Fibroblast of peridontal ligament (primary cell): ENCODE measurements at regions not wholly inside any gene's neighbourhood (a gene's known extent, or its start where the extent isn't known, plus 50 kb on each side); places are given as distances from the start of the nearest gene placed in this dataset.

Source experiments
- DNase-seq: peaks from one replicate; pipeline ENCODE4 v3.0.0-alpha.2; 2010; ENCODE audit errors: extremely low read depth

GRCh38 chr3:18046131-18046915 is 303.9 kb upstream of the TBC1D5 start:
- peak; percentile 77 for DNase-seq

DNA sequence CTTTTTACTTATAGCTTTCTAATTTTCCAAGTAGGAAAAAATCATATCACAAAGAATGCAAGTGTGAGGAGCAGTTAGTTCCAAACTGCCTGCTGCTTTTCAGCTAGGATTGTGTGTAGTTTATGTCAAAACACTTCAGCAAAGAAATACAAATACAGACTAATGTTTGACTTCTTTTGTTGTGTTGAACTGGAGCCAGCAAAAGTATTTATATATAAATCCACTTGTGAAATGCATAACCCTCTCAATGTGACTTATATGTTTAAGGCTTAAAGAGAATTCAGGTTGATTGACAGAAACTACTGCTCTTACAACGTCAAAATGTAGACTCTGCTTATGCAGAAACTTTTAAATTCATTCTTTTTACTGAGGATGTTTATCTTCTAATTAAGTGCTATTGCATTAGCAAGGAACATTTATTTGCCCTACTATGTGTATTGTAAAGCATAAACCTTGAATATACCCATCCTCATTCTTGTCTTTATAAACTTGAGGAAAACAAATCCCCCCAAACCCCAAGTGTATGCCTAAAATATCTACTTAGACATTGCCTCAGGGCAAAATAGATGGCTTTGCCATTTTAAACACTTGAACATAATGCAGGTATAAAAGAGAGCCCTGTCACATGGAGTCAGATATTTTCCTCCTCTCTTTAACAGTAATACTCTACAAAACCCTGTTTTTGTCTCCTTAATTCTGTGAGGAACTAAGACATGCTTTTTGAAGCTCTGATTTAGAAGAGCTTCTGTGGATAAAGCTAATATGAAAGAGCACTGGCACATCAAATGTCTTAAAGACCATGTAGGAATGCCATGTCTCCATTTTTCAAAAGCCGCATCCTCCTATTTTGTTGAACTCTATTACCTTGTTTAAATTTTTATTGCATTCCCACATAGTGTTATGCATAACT is 302.8 kb upstream of the TBC1D5 start:
- DNase-seq, result no peak

GRCh38 chr3:18044191-18044590 is 301.8 kb upstream of the TBC1D5 start:
- DNase-seq, result no peak

GRCh38 chr3:18036450-18036815 is 294.0 kb upstream of the TBC1D5 start:
- DNase-seq, result no peak

DNA sequence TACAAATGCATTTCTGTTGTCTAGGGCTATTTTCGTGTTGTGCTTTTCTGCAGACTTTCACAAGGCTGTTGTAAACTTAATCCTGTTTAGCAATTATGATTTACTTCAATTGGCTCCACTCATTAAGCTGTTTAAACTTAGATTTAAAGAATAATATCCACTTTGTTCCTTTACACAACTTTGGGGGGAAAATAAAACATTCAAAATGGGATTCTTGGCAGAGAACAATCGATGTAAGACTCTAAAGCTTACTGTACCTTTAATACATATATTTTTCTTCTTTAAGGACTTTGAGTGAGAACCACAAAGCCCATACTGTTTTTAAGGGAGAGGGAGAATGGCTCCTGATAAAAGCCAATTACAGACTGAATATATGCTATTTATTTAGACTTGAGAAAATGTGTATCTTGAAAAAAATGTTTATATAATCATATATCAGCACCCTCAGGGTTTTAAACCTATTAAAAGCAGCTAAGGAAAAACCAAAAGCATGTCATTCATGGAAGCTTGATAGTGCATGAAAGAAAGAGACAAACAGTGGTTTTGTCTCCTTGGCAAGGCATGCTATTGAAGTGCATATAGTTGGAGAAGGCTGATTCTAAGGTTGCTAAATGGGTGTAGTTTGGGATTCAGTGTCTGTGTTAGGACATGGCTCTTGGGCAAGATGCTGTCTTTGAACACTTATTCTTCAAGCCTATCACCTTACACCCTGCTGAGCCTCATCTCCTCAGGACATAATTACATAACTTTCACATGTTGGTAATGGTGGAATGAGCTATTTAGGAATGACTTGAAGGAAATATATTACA is 293.4 kb upstream of the TBC1D5 start:
- no peak for DNase-seq

DNA sequence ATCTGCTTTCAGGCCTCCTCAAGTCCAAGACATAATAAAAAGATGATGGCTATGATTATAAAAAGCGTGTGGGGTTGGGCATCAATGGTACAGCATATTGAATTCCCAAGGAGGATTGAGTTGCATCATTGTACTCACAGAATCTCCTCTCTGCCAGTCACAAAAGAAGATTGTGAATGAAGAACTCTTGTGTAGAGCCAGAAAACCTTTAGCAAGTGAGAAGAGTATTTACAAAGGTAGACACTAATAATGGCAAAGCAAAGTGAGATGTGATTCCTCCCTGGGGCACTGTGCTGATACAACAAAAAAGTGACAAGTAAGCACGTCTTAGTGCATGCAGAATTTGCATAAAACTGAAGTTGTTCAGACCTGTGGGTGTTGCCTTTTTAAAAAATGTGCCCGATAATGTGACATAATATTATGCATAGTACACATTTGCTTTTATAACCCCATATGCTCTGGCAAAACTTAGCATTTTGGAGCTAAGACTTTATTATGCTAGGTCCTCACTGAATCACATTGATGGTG is 291.2 kb upstream of the TBC1D5 start:
- DNase-seq, result no peak

DNA sequence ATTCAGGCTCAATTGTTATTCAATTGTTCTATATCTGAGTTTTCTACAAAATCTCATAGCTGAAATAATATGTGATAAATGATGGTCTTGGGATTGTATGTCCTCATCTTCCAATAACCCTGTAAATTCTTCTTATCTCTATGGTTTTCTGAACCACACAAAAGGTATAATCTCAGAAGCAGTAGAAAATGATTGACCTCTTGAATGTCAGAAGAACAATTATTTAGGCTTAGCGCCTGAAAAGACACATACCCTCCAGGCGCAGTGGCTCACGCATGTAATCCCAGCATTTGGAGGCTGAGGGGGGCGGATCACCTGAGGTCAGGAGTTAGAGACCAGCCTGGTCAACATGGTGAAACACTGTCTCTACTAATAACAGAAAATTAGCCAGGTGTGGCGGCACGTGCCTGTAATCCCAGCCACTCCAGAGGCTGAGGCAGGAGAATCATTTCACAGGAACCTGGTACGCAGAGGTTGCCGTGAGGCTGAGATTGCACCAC is 288.0 kb upstream of the TBC1D5 start:
- no peak for DNase-seq

DNA sequence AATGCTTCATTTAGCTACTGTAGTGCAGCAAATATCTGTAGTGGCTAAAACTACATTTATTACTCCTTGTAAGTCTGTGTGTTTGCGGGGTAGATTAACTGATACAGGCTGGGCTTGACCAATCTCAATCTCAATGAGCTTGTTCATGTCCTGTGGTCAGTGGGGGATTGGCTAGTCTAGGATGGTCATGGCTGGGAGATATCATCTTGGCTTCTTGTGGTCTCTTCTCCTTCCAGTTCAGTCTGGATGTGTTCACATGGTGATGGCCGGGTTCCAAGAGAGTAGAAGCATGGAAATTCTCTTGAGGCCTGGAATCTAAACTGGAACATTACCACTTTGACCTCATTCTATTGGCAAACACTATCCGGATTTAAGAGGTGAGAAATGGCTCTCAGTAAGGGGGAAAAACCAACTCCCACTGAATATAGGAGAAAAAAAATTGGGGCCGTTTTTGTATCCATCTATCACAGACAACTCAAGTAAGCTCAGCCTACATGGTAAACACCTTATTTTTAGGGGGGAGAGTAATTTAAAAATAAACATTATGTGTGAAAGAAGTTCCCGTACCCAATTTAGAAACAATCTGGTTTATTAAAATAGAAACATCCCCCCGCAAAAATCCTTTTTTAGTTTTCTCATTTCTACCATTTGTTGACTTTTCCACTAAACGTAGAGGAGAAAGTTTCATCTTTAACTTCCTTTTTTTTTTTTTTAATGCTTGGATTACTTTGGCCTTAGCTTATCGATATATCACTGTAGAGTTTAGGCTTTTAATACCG is 284.9 kb upstream of the TBC1D5 start:
- DNase-seq, result peak; percentile 60

DNA sequence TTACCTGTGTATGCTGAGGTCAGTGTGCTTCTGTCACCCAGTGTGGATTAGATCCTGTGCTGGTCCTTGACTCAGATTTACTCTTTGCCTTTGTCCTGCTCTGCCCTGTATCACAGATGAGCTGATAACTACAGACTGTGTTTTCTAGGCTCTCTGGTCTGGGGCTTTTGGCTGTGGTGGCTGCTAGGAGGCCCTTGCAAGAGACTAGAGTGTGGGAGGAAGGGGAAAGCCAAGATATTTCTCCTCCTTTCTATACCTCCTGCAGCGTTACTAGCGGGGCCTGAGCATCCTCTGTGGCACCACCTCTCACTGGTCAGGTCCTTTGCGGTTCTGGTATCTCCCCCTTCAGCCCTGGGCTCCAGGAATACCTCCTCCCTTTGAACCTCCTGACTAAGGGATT is 282.3 kb upstream of the TBC1D5 start:
- DNase-seq, result no peak

DNA sequence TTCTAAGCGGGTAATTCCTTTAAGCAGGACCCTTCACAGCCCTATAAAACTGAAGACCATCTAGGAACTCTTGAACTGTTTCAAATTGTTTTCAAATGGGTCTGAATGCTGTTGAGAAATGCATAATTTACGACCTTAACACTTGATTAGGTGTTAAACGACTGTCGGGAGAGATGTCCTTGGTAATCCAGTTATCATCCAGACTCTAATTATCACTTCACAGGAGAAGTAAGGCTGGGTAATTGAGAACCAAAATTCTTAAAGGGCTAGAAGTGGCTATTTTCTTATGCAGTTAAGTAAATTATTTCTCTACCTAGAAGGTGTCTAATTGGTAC is 276.7 kb upstream of the TBC1D5 start:
- DNase-seq, result no peak

DNA sequence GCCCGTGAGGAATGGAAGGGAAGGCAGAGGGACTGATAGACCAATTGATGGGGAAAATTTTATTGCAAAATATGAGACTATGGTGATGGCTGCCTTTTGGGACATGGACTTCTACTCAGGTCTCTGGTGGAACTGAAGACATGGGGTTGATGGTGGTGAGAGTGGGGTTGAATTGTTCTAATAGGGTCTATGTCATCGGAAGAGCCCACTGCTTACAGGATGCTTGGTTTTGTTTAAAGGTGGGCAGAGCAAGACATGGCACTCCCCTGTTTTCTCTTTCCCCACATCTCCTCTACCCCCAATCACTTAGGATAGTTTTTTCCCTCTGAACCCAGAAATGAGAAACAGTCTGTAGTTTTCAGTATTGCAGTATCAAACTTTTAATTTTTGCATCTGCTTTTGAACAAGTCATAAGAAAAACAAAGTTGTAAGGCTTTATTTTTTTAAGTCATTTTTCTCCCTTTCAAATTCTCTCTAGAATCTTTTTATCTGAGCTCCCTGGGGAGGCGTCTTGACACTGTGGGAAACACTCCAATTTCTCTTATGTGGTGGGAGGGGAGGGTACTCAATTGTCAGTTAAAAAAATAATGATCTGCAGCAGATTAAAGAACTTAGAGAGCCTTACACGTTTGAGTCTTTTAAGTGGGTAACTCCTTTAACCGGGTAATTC is 276.2 kb upstream of the TBC1D5 start:
- no peak for DNase-seq

- no peak for DNase-seq
Observed at GRCh38 chr3:18016366-18016765, 273.9 kb upstream of the TBC1D5 start.

- DNase-seq, result no peak
Observed at GRCh38 chr3:18012933-18013332, 270.5 kb upstream of the TBC1D5 start.

DNA sequence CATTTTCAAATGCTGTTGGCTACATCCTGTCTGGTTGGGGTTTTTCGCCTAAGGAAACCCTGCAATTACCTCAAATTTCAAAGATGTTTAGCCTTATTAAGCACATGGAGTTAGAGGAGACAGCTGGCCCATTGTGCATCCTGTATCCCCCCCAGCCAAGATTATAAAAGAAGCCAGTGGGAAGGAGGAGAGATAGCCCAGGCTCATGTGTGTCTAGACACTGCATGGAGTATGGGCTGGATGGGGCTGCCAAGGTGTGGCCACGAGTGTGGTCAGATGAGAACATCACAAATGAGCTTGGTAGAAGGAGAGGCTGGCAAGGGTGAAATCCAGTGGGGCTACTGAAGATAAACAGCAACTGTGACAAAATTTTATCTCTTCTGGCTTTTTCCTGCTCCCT is 270.0 kb upstream of the TBC1D5 start:
- DNase-seq, result no peak

DNA sequence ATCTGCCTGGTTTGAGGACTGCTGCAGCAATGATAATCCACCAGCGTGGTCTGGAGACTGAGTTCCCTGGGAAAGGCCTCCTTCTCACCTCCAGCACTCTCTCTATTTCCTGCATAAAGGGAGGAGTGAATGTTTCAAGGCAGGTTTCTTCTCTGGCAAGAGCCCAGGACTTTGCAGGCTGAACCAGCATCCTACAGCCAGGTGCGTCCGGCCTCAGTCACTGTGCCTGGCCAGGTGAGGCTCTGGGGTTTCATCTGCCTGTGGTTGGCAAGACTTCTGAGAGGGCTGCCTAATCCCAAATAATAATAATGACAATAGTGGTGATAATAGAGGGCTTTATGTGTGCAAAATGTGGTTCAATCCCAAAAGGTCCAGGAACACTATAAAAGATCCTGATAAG is 269.0 kb upstream of the TBC1D5 start:
- no peak for DNase-seq

- DNase-seq, result peak; percentile 33
Observed at GRCh38 chr3:18010001-18010400, 267.6 kb upstream of the TBC1D5 start.

GRCh38 chr3:18008706-18009368 is 266.4 kb upstream of the TBC1D5 start:
- DNase-seq, result peak; percentile 46

DNA sequence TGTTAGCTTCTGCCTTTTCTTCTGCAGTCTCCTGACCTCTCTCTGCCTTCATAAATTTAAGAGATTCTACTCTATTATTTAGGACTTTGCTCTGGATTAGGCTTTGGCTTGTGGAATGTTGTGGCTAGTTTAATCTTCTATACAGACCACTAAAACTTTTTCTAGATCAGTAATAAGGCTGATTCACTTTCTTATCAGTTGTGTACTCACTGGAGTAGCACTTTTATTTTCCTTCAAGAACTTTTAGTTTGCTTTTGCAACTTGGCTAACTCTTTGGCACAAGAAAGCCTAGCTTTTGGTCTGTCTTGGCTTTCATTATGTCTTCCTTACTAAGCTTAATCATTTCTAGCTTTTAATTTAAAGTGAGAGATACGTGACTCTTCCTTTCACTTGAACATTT is 265.5 kb upstream of the TBC1D5 start:
- no peak for DNase-seq

DNA sequence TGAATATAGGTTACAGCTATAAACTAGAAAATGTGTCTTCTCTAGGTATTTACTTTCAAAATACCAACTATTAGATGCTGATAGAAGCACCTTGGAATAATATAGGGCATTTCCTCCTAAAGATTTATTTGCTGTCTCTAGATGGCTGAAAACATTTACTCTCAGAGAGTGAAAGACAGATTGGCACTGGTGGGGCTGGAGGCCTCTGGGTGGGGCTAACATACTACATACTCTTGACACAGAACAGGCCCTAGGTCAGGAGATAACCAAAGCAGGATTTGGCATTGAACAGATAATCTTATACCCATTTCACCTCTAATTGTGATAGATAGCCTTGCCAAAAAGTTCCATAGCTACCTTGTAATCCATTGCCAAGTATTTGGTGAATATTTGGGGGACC is 253.3 kb upstream of the TBC1D5 start:
- DNase-seq, result no peak

GRCh38 chr3:17994167-17994566 is 251.7 kb upstream of the TBC1D5 start:
- DNase-seq, result no peak
